IMR-90 (cell line): ENCODE measurements at regions not wholly inside any gene's neighbourhood (a gene's known extent, or its start where the extent isn't known, plus 50 kb on each side); places are given as distances from the start of the nearest gene placed in this dataset.

Experiments used
- ATAC-seq: fragments of 200-7000 bp; cut with Tn5 transposase; 2 replicates; pipeline ENCODE4 v1.9.1; 2020; ENCODE audit warnings: low read depth, mild to moderate bottlenecking, moderate library complexity
- BruUV-seq: library from RNA; stranded (reverse); fragments of 400-500 nt; replicated peaks from 2 replicates; lab custom pipeline; 2021; lab: Mats Ljungman, UMichigan
- CTCF ChIA-PET: fragments of 300-600 bp; formaldehyde crosslinking; extraction: SDS; loops from one replicate; lab custom pipeline; 2021; ENCODE audit warnings: antibody characterized with exemption; lab: Yijun Ruan, JAX
- POLR2A ChIA-PET: fragments of 300-600 bp; sonication (Branson Sonifier 250); formaldehyde crosslinking; loops from one replicate; lab custom pipeline; 2022; ENCODE audit warnings: antibody characterized with exemption; ENCODE audit not compliant: unreplicated experiment; lab: Charles Lee
- DNase-seq: peaks from one replicate; pipeline ENCODE4 v3.0.0; 2013
- H2AFZ ChIP-seq: replicated peaks from 2 replicates; pipeline ENCODE3; 2013; ENCODE audit warnings: low read length, mild to moderate bottlenecking; ENCODE audit not compliant: poor library complexity
- H2AK5ac ChIP-seq: 2 replicates; pipeline ENCODE4 v1.6.1; 2013; ENCODE audit warnings: low read depth, low read length, inconsistent platforms
- H2AK9ac ChIP-seq: replicated peaks from 2 replicates; pipeline ENCODE3; 2013; ENCODE audit warnings: mild to moderate bottlenecking, low read depth, low read length, moderate library complexity; ENCODE audit not compliant: poor library complexity
- H2BK120ac ChIP-seq: 2 replicates; pipeline ENCODE4 v1.6.1; 2013; ENCODE audit warnings: low read depth, low read length, inconsistent platforms
- H2BK15ac ChIP-seq: 3 replicates; pipeline ENCODE4 v1.6.1; 2013; ENCODE audit warnings: low read depth, low read length, inconsistent platforms
- H2BK20ac ChIP-seq: 2 replicates; pipeline ENCODE4 v1.6.1; 2013; ENCODE audit warnings: low read depth, mild to moderate bottlenecking, inconsistent platforms, low read length, moderate library complexity
- H2BK5ac ChIP-seq: 2 replicates; pipeline ENCODE4 v1.6.1; 2013; ENCODE audit warnings: mild to moderate bottlenecking, low read depth, low read length, inconsistent platforms; ENCODE audit not compliant: poor library complexity, severe bottlenecking
- H3K14ac ChIP-seq: replicated peaks from 2 replicates; pipeline ENCODE4 v1.6.1; 2013; ENCODE audit warnings: low read depth, low read length, inconsistent platforms
- H3K18ac ChIP-seq: 2 replicates; pipeline ENCODE4 v1.6.1; 2013; ENCODE audit warnings: low read depth, low read length, control low read depth
- H3K23ac ChIP-seq: 2 replicates; pipeline ENCODE4 v1.6.1; 2013; ENCODE audit warnings: low read depth, low read length, inconsistent platforms
- H3K27ac ChIP-seq: 2 replicates; pipeline ENCODE4 v1.5.1; 2013; ENCODE audit warnings: mild to moderate bottlenecking, control low read depth, low read length; ENCODE audit not compliant: insufficient read depth
- H3K27me3 ChIP-seq: 2 replicates; pipeline ENCODE4 v1.6.1; 2013; ENCODE audit warnings: low read length; ENCODE audit not compliant: control insufficient read depth, insufficient read depth
- H3K36me3 ChIP-seq: 2 replicates; pipeline ENCODE4 v1.6.1; 2013; ENCODE audit warnings: low read length, mixed read lengths; ENCODE audit not compliant: control insufficient read depth, insufficient read depth
- H3K4ac ChIP-seq: 2 replicates; pipeline ENCODE4 v1.6.1; 2013; ENCODE audit warnings: low read depth, low read length, inconsistent platforms
- H3K4me1 ChIP-seq: 2 replicates; pipeline ENCODE4 v1.6.1; 2013; ENCODE audit warnings: low read length, mixed read lengths; ENCODE audit not compliant: control insufficient read depth, insufficient read depth
- H3K4me2 ChIP-seq: 2 replicates; pipeline ENCODE4 v1.6.1; 2013; ENCODE audit warnings: low read depth, mild to moderate bottlenecking, control low read depth, low read length, moderate library complexity
- H3K4me3 ChIP-seq: 2 replicates; pipeline ENCODE4 v1.5.1; 2013; ENCODE audit warnings: low read depth, mild to moderate bottlenecking, control low read depth, low read length, moderate library complexity; ENCODE audit not compliant: insufficient read depth
- H3K56ac ChIP-seq: 2 replicates; pipeline ENCODE4 v1.6.1; 2013; ENCODE audit warnings: low read length, inconsistent platforms; ENCODE audit not compliant: insufficient read depth; ENCODE audit errors: extremely low read depth
- H3K79me1 ChIP-seq, 2 experiments: 2 replicates each; pipeline ENCODE4 v1.6.1; 2013; ENCODE audit warnings: low read length in 2 of 2, inconsistent platforms in 1 of 2, low read depth in 1 of 2
- H3K9ac ChIP-seq: 2 replicates; pipeline ENCODE4 v1.6.1; 2013; ENCODE audit warnings: low read depth, low read length, control low read depth
- H3K9me1 ChIP-seq: 2 replicates; pipeline ENCODE4 v1.6.1; 2013; ENCODE audit warnings: low read length, inconsistent platforms; ENCODE audit not compliant: insufficient read depth
- H3K9me3 ChIP-seq: 2 replicates; pipeline ENCODE4 v1.6.1; 2013; ENCODE audit warnings: low read length; ENCODE audit not compliant: control insufficient read depth, insufficient read depth
- H4K20me1 ChIP-seq: 2 replicates; pipeline ENCODE4 v1.6.1; 2013; ENCODE audit warnings: low read length, inconsistent platforms; ENCODE audit not compliant: insufficient read depth
- H4K5ac ChIP-seq: 2 replicates; pipeline ENCODE4 v1.6.1; 2013; ENCODE audit warnings: mild to moderate bottlenecking, low read depth, low read length, control low read depth
- H4K8ac ChIP-seq, 2 experiments: 2 replicates each; pipeline ENCODE4 v1.6.1; 2013; ENCODE audit warnings: low read depth in 2 of 2, low read length in 2 of 2, control low read depth in 1 of 2, inconsistent platforms in 1 of 2
- H4K91ac ChIP-seq: 2 replicates; pipeline ENCODE4 v1.6.1; 2013; ENCODE audit warnings: low read depth, low read length, inconsistent platforms; ENCODE audit not compliant: insufficient read depth
- CHD1 ChIP-seq: IDR thresholded peaks from 2 replicates; pipeline ENCODE4 v1.6.1; 2012; ENCODE audit warnings: low read depth, low read length, improper control_type of control experiment
- FOS ChIP-seq: fragments of 150-350 bp; IDR thresholded peaks from 2 replicates; pipeline ENCODE4 v1.6.1; 2016; ENCODE audit warnings: low read depth, low read length
- RCOR1 ChIP-seq: IDR thresholded peaks from 2 replicates; pipeline ENCODE4 v1.6.1; 2012; ENCODE audit warnings: mild to moderate bottlenecking, low read length, improper control_type of control experiment; ENCODE audit not compliant: insufficient replicate concordance
- whole genome bisulfite sequencing, 2 experiments: methylation state at CpG; one replicate each; pipeline versions ENCODE4 v1.1.5 to v1.1.7; 2013; ENCODE audit warnings: missing lambda C conversion rate in 2 of 2; ENCODE audit not compliant: insufficient read length in 1 of 2; ENCODE audit errors: extremely low coverage in 2 of 2; 5-methylcytosine and 5-hydroxymethylcytosine counted together
- dilution Hi-C: fragments of 300-500 bp; cut with HindIII; formaldehyde crosslinking; loops from one replicate; pipeline ENCODE4 v1.14.3; 2018; ENCODE audit warnings: low sequenced_read_pairs; ENCODE audit not compliant: unreplicated experiment
- in situ Hi-C: fragments of 300-500 bp; cut with MboI; formaldehyde crosslinking; loops from 3 replicates; pipeline ENCODE4 v1.14.3; 2019; ENCODE audit warnings: low sequenced_read_pairs, inconsistent platforms, mixed read lengths
- intact Hi-C: fragments of 100-400 bp; cut with micrococcal nuclease; formaldehyde crosslinking; loops from 2 replicates; pipeline ENCODE4 v1.10.0; 2022

GRCh38 chr4:9600246-9600645 is 156.0 kb downstream of the DEFB131A start:
- Histone ChIP-seq H2AK9ac (no peak overlapping the region), H3K27me3 (no peaks in the 10 kb centered on the region), H3K4me2 (no peak overlapping the region), H2AK5ac (no peak overlapping the region), H2BK15ac (no peak overlapping the region), H3K4me3 (no peak overlapping the region), H3K14ac (no peak overlapping the region), H3K79me1 (no peaks in the 10 kb centered on the region), H3K9me1 (no peaks in the 10 kb centered on the region), H3K4me1 (no peaks in the 10 kb centered on the region), H4K8ac (no peak overlapping the region), H4K91ac (no peak overlapping the region), H3K9me3 (peaks cover 4% of the 10 kb centered on the region), H2AFZ (no peak overlapping the region), H3K36me3 (no peaks in the 10 kb centered on the region), H2BK5ac (no peak overlapping the region), H3K27ac (no peak overlapping the region), H2BK120ac (no peak overlapping the region), H3K23ac (no peak overlapping the region), H2BK20ac (no peak overlapping the region), H3K56ac (no peak overlapping the region), H4K20me1 (no peaks in the 10 kb centered on the region), H3K9ac (no peak overlapping the region), H4K5ac (no peak overlapping the region), H3K4ac (no peak overlapping the region), H3K18ac (no peak overlapping the region)
- in situ Hi-C loops (no loop called here), dilution Hi-C loops (no loop called here), intact Hi-C loops (no loop called here)
- ChIA-PET POLR2A (no interaction called here), CTCF (no interaction called here)
- no peak for ATAC-seq
- no CpG with 5 or more reads among the region's 19 CpGs for WGBS, 2 experiments
- TF ChIP-seq CHD1 (no peak), RCOR1 (no peak), FOS (no peak)
- BruUV-seq: no TSS peak
- DNase-seq: no peak
